Fibroblast of upper back skin (primary cell): ENCODE measurements at regions not wholly inside any gene's neighbourhood (a gene's known extent, or its start where the extent isn't known, plus 50 kb on each side); places are given as distances from the start of the nearest gene placed in this dataset.

Experiments used
- DNase-seq: peaks from one replicate; pipeline ENCODE4 v3.0.0-alpha.2; 2013

DNA sequence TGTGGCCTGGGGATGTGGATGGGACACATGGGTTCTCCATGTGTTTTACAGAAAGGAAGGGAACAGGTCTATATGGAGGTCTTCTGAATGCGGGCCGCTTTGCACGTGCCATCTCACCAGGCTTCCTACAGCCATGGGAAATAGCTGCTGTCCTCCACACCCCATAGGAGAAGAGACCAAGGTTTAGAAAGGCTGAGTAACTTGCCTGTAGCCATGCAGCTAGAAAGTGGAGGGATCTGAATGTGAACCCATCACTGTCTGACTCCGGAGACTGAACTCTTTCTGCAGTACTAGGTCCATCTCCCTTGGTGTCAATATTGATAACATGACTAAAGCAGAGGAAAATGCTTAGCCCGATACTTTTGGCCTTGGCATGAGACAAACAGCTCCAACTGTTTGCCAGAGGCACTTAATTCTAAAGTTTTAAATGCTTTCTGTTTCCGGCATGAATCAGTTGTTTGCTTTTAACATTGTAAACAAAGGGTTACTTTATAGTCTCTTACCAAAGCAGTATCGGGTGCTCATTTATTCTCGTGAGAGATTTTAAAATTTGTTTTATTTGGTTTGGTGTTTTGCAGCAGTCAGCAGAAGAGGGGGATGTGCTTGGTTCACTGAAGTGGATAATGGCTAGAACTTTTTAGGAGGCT, 64.8 kb upstream of the LOXL4 start:
- DNase-seq = no peak

DNA sequence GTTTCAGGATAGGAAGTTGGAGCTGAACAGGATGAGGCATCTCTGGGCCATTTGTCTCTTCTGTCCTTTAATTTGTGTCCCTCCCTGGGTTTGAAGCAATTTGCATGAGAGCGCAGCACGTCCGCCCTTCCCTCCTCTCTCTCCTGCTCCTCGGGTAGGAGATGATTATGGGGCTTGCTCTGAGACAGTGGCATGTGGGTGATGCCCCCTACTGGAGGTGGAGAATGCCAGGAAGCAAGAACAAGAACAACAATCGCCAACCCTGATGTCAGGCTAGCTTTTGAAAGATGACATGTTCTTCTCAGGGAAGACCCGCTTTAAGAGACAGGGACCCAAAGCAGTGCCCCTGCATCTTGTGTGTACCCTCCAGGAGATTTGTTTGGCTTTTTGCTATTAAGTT, 63.9 kb upstream of the LOXL4 start:
- no peak for DNase-seq

DNA sequence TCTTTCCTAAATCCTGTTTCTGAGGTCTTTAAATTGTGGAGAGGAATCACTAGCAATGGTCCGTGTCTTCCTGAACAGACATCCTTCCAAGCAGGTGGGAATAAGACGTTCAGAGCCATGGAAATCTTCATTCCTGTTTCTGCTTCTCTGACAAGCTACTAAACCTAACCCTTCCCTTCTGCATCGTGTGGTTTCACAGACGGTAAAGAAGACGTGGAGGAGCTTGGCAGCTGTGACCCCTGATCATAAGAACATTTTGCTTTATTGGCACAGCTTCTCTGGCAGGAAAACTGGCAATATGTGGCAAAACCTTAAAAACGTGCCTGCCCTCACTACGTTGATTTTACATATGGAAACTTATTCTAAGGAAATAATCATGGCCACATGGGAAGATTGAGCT, 63.0 kb upstream of the LOXL4 start:
- no peak for DNase-seq

DNA sequence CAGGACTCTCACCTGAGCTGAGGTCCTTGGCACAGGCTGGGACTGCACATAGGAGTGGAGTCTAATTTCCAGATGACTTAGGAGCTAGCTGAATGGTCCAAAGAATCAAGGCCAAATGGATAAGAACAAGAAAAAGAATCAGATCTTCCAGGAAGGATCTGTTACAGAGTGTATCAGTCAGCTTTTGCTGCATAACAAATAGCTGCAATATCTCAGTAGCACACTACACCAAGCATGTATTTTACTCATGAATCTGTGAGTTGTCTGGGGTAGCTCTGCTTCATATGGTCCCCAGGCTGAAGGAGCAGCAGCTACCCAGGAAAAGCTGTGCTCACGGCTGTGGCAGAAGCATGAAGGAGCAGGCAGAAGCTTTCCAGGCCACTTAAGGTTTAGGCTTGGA, 60.6 kb upstream of the LOXL4 start:
- DNase-seq = no peak

DNA sequence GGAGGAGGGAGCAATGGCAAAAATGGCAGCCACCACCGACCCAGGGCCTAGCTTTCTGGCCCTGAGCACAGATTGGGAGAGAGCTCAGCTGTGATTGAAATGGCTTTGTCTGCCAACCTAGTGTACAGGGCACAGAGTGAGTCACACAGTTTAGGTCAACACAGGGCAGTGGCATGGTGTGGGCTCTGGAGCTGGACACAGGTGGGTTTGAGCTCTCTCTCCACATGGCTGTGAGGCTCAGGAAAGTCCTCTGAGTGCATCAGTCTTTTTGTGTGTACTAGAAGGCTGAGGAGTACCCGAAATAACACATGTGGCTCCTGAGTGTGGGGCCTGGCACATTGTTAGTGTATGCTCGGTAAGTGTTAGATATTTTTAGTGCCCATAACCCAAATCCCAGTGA, 60.2 kb upstream of the LOXL4 start:
- DNase-seq = no peak

DNA sequence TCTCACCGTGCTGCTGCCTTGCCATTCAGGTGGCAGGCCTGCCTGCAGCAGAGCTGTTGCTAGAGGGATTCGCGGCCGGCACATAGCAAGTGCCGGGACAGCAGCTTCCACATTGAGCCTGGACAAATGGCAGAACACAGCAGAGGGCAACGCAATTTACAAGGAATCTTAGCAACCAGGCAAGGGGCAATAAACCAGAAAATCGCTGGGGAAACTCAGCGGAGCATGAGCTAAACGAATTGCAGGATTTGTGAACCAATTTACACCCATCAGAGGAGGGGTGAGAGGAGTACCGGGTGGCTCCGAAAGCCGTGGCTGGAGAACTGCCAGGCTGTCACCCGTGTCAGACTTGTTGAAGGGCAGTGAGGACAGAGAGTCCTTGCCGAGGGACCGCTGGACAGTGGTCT, 58.6 kb upstream of the LOXL4 start:
- DNase-seq = no peak

DNA sequence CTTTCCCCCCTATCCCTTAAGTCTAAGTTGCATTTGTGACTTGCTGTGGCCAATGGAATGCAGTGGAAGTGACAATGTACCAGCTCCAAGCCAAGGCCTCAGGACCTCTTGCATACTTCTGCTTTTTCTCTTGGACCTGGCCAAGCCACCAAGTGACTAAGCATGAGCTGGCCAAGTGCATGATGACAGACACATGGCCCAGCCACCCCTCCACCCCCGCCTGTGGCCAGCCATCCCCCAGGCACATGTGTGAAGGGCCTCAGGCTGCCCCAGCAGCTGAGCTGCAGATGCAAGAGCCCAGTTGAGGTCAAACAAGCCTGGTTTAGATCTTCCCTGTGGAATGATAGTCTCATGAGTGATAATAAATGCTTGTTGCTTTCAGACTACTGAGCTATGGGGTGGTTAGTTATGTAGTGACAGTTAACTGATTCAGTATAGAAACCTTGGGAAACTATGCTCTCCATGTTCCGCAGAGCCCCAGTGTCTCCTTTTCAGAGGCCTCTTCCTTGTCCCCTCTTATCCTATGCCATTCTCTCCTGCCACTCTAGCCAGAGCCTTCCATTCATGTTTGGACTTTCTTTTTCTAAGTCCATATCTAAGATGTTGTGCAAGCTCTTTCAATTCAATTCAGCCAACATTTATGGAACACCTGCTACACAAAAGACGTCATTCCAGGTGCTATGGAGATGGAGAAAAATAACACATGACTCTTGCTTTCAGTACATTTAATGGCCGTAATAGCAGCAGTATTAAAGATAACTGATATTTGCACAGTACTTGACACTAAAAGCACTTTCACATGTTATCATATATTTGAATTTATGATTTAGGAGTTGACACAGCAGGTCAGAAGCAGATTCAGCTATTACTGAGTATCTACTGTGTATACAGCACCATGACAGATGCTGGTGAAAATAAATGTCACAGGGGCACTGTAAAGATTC, 55.5 kb upstream of the LOXL4 start:
- DNase-seq = peak; percentile 96

DNA sequence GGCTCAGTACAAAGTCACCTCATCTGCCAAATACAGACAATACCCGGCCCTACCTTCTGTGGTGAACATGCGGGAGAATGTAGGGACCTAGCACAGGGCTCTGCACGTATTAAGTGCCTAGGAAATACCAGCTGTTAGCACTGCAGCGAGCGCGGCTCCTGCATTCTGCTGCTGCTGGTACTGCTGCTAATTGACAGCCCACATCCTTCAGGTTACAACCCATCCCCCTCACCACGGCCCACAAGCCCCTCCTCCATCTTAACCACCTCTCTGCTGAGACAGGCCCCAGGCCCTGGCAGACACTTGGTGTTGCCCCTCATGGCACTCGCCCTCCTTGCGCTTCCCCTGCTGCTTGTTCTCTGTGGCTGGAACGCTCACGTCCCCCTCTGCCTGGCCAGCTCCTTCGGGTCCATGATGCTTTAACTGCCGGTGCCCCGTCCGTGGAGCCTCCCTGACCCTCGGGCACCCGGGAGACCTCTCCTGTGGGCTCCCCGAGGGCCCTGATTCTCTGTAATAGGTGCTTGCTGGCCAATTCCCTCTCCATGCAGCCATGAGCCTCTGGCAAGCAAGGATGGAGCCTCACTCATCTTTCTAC, 53.3 kb upstream of the LOXL4 start:
- DNase-seq = no peak

DNA sequence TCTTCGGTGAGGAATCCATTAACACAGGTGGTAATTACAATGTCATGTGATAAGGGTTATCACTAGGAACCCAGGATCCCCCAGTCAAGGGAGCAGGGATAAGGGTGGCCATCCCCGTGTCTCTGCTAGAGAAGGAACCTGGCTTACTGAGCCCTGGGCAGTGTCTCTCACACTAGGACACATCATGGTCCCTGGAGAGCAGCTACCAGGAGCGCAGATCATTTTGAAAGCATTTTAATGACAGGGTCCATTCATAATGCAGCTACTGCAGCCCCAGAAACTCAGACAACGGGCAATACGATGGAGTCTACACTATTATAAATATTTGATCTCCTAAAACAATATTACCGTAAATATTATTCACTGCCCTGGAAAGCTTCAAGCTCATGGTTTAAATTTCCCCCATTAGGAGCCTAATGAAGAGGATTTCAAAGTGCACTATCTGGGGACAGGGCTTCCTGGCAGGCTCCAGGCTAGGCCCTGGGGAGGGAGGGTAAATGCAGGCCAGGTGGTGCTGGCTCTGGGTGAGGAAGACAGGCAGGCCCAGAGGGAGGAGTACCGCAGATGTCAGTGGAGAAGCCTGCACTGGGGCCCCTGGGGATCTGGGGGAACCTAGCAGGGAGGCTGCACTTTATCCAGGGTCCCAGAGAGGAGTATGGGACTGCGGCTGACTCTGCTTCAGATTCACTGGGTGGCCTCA, 52.6 kb upstream of the LOXL4 start:
- DNase-seq = no peak

DNA sequence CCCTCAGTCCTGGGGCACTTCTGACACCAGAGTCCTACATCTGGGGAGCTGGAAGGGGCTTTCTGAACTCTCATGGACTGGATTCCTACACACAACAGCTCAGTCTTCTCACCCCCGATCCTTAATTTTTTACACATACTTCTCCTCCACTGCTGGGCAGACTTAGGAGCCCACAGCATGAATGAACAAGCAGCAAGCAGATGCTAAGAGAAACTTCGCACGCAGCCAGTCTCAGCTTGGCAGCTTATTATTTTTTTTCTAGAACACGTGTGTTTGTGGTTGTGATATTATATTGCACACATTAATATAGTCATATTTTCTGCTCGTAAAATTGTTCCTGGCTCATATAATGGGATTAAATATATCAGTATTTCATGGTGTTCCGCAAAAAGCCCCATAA, 50.9 kb upstream of the LOXL4 start:
- DNase-seq = no peak
